GM21825 (cell line): ENCODE measurements at regions not wholly inside any gene's neighbourhood (a gene's known extent, or its start where the extent isn't known, plus 50 kb on each side); places are given as distances from the start of the nearest gene placed in this dataset.

ENCODE experiments used
- ATAC-seq: cut with Tn5 transposase; IDR thresholded peaks from one replicate; pipeline ENCODE4 v1.9.1; 2021; ENCODE audit warnings: mild to moderate bottlenecking, moderate library complexity; ENCODE audit not compliant: unreplicated experiment

DNA sequence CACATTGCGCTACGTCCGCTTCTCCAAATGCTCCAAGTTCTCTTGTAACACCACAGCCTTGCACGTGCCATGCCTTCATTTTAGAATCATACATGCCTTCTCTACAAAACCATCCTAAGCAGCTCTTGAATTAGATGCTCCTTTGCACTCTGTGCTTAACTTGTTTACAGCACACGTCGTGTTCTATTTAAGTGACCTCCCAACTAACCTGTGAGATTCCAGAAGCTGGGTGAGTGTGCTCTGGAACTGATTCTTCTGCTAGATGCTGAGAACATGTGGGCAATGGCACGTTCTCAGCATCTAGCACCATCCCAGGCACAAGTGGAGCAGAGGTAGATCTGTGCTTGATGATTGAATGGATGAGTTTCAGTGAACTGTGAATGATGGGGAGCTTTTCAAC lies 100.0 kb upstream of the NEDD9 start:
- no peak for ATAC-seq

DNA sequence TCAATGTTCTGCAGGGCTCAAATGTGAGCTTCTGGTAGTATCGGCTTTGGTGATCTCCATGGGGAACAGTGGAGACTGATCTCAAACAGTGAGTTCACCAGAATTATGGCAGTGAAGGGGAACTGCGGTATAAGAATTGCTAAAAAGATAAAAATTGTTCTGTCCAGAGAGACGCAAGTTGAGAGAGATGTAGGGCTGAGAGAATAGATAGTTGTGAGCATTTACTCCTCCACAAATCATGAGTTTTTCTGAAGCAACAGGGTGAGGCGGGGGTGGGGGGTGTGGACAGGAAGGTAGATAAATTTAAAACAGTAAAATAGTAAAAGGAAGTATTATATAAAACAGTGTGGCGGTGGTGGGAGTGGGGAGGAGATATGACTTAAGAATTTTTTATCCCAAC lies 98.6 kb upstream of the NEDD9 start:
- no peak for ATAC-seq

DNA sequence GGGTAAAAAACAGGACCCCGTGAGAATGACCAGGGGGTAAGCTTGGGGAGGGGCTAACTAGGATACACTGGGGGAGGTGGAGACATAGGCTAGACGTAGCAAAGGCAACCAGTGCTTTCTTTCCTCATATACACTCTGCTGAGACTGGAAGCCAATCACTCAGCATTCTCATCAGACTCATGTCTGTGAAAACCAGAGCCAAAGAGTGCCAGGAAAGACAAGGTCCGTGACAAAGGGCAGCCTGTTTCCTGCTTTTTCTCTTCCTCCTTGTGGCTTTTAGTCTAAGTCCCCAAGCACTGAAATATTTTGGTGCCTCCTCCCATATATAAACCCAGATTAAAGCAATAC lies 97.9 kb upstream of the NEDD9 start:
- ATAC-seq: no peak

DNA sequence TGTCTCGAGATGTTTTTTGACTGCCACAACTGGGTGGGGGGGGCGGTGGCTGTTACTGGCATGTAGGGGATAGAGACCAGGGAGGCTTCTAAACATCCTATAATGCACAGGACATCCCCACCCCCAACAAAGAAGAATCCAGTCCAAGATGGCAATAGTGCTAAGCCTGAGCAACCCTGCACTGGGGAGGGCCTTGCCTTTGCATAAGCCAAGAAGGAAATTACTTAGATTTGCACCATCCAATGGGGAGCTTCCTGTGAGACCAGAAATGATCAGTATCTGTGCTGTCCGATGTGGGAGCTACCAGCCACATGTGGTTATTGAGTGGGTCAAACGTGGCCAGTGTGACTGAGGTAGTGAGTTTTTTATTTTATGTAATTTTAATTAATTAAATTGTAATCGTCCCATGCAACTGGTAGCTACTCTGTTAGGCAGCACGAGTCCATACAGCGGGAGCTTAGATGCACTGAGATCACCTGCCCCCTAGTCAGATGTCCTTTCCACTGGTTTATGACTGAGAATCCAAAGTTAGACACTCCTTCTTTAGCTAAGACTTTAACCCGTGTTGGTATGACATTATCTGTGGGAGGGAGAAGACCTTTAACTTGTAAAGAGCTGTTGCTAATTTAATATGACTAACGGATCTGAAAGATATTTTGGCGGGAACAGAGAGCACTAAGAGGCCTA lies 97.4 kb upstream of the NEDD9 start:
- ATAC-seq: no peak

DNA sequence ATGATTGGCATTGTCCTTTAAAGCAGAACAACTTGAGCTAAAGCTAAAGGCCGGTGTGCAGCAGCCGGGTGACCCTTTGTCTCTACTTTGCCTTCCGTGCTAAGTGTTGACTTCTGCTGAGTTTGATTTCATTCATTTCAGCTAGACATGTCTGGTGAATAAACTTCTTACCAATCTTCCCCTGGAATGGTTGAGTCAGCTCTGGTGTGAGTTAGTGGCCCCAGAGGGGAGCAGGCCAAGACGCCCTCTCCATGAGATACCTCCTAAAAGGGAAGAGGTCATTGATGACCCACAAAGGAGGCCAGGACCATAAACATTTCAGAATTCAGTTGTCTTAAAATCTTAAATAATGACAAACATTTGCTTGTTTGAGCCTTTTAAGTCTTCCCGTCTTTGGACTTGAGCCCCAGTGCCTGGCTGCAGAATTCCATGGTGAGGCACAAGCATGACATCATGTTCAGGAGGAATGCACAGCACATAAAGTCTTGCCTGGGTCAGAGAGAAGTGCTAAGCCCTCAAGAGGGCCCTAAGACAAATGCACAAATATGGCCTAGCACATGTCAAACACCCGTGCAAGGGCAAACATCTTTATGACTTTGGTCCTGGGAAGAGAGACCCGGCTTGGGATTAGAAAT lies 96.3 kb upstream of the NEDD9 start:
- no peak for ATAC-seq

DNA sequence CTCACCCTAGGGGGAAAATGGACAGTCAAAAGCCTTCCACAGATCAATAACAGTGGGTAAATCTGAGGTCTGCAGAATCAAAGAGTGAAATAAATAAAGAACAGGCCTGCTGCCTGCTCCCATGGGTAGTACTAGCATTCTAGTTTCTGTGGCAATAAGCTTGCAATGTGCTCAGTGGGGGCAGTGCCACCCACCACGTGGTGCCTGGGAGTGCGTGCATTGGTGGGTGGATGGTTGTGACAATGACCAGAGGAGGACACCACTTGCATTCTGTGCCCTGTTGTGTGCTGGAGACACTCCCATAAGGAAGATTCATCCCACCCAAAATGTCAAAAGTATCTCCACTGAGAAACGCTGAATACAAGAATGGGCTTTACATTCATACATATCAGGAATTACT lies 95.5 kb upstream of the NEDD9 start:
- ATAC-seq: no peak

DNA sequence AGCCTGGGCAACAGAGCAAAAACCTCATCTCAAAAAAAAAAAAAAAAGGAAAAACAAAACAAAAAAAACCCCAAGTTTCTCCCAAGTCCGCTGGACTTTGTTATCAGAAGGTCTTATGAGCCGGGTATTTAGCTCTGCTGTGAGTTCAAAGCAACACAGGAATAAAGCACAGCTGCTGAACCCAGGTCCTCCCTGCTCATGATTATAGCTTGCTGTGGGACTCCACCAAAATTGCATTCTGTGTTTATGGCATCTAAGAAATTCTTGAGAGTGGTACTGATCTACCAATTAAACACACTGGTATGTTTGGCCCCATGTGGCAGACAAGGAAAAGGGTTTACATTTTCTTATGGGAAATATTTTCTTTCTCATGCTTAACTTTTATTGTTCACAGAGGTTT lies 93.6 kb upstream of the NEDD9 start:
- ATAC-seq: no peak

DNA sequence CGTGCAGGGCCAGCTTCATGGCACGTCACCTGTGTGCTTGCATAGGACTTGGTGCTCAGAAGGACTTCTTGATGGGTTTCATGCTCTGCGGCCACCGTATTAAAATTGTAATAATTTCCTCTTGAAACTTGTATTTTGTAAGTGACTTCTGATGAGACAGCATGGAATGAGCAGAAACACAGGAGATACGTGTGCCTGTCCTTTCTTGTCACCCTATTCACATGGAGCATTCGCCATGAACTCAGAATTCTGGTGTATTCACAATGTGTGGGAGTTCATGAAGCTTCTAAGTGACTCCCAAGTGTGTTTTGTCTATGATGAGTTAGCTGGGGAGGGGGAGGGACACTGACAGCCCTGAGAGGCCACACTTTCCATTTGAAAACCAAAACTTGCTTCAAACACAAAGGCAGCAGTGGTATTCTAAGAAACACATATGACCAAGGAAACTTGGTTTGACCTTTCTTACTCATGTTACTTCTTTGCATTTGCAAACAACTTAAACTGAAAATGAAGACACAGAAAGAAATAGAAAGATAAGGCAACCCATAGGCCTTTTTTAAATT lies 92.1 kb upstream of the NEDD9 start:
- peak; percentile 73 for ATAC-seq

DNA sequence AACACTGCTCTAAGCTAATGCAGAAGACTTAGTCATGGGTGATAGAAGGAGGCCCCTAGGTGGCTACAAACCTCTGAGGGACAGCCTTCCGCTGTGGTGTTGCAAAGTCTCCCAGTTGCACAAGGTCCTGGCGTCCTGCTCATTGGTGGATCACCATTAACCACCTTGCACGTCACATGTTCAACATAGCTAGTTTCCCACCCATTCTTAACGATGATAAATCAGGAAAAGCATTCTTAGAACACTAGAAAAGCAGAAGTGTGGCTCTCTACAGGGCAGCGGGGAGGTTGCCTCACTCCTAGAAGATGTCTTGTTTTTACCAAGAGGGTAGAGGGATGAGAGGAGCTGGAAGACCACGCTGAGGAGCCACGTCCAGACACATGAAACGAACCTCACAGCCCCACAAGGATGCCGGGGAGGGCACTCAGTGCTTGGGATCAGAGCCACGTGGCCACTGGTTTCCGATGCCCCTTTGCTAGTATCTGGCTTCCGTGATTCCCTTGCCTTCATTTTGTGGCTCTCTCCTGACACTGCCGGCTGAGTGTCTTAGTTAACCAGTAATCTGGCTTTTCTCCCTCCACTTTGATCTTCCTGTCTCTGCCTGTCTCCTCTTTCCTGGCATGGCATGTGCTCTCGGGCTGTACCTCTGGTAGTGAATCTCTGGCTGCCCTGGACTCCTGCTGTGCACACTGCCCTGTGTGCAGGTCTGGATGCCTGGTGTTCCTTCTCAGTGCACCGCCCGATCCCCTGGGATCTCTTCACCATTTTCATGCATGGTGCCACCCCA lies 91.4 kb upstream of the NEDD9 start:
- ATAC-seq: no peak

DNA sequence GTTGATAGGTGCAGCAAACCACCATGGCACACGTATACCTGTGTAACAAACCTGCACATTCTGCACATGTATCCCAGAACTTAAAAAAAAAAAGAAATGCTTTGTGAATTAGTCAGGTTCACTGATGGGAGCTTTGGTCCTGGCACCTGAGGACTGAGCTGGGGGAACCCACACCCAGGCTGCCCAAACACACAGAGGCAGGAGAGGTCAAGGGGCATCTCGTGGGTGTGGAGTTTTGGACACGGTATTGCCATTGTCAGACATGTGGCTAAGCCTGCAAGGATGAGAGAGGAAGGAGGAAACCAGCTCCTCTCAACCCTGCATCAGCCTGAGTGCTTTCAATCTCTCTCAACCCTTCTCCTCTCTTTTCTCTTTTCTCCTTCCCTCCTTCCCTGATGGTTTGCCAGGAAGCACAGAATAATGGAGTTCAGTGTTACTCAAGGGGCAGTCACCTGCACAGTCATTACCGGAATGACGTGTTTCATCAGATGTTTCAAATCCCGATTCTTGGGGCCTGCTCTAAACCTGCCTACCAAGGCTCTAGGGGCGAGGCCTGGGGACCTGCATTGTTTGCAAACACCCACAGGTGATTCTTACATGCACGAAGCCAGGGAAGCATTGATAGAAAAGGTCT lies 89.9 kb upstream of the NEDD9 start:
- no peak for ATAC-seq

DNA sequence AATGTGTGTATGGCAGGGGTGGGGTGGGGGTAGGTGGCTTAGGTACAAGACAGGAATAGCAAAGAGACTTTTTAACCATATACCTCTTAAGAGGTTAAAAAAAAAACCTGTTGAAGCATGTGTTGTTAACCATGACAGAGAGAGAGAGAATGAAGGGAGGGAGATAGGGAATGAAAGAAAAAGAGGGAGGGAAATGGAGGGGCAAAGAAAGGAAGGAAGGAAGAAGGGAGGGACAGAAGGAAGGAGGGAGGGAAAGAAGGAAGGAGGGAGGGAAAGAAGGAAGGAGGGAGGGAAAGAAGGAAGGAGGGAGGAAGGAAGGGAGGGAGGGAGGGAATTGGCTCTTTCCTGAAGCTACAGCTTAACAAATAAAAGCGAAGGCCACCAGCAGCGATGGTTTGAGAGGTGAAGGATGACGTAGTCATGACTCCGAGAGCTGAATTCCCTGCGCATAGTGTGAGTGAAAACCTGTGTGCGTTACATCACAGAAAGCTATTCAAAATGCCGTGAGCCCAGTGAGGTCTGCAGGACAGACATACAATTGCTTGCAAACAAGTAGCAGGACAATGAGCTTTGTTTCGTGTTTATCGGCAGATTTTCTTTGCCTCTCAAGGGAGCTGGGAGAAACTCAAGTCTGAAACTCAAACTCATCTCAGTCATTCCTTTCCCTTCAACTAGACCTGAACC lies 88.6 kb upstream of the NEDD9 start:
- ATAC-seq: no peak

DNA sequence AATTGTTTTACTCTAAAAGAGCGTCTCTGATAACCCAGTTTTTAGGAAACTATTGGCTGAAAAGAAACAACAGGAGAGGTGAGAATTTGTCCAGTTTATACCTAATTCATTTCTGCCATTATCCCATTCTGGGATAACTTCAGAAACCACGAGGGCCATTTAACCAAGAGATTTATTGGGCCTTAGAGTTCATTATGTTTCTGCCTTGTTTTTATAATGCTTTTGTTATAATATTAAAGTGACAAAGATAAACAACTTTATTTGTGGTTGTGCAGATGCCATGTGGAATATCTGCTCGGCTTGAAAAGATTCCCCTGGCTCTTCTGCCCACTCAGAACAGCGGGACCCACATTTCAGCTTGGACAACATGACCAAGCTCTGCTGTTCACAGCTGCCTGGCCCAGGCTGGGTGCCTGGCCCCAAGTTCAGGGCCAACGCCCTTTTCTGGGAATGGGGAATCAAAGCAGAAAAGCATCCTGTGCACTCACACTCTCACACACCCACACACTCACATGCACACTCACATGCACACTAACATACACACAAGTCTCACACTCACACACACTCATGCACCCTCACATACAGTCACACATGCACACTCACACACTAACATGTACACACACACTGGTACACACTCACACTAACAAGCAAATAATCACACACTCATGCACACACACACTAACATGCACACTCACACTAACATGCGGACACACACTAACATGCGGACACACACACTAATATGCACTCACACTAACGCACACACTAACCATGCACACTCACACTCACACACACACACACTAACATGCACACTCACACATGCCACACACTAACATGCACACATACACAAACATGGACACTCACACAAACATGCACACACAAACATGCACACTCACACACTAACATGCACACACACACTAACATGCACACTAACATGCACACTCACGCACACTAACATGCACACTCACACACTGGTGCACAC lies 86.7 kb upstream of the NEDD9 start:
- no peak for ATAC-seq

DNA sequence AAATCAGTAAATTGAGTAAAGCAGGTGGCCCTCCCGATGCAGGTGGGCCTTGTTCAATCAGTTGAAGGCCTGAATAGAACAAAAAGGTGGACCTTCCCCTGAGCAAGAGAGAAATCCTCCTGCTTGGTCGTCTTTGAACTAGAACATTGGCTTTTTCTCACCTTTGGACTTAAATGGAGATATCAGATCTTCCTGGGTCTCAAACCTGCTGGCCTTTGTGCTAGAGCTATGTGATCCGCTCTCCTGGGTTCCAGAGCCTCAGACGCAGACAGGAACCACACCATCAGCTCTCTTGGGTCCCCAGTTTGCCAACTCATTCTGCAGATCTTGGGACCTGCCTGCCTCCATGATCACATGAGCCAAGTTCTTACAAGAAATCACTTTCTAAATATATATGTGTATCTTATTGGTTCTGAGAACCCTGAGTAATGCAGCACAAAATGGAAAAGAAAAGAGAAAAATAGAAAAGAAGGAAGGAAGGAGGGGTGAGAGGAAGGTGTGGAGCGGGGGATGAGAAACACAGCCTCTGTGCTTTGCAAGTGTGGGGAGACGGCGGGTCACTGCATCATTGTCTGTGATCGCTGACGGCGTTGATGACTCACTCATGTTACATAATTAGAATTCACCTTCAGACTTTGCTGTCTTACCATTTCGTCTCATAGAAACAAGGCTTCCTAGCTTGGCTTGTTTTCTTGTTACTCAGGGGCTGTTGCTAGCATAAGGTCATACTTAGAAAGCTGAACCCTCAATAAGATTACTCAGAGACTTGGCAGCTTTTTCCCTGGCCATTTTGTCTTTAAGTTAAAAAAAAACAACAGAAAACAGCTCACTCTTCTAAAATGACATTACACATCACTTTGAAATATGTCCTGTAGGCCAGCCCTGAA lies 85.7 kb upstream of the NEDD9 start:
- ATAC-seq: peak; percentile 67

DNA sequence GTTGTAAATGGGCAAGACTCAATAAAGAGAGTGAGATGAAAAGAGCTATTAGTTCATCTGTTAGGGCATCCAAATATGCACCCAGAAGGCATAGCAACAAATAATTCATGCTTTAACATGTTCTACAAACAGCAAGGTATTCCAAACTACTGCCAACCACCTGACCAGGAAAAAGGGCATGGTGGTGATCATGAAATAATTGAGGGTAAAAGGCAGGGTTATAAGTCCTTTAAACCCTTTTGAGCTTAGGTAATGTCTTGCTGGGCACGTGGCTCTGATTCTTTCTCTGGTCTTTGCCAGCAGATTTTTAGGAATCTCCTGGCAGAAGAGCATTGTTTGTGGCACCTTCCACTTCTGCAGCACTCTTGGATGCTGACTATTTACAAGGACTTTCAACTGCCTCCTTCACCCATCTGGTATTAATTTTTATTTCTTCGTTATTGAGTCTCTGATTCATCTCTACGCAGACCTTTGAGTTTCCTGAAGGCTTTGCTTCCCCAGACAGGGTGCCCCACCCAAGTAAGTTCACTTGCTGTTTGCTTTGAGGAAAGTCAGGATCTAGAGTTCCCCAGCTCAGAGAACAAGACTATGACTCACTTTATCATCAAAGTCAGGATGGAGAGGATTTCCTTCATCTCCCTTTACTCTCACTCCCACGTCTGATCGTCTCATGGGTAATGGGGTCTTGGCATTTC lies 83.4 kb upstream of the NEDD9 start:
- no peak for ATAC-seq

DNA sequence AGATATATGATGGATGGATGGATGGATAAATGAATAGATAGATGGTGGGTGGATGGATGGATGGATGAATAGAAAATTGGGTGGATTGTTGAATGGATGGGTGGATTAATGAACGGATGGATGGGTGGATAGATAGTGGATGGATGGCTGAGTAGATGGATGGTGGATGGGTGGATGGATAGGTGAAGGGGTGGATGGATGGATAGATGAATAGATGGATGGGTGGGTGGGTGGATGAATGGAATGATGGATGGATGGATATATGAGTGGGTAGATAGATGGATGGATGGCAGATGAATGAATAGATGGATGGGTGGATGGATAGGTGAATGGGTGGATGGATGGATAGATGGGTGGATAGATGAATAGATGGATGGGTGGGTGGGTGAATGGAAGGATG lies 80.7 kb upstream of the NEDD9 start:
- ATAC-seq: no peak

DNA sequence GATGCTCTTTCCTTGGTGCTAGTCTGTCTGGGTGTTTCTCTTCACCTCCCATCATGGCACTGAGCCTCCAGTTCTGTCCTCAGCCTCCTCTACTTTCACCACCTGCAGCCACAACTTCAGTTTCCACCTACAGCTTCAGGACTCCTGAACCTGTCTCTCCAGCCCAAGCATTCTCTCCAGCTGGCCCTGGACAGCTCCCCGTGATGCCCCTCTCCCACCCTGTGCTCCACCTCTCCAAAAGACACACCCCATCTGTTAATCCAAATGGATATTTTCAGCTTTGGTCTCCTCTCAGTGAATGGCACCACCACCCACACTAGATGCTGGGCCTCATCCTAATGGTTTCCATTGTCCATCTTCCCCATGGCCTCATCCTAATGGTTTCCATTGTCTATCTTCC lies 79.5 kb upstream of the NEDD9 start:
- ATAC-seq: no peak

DNA sequence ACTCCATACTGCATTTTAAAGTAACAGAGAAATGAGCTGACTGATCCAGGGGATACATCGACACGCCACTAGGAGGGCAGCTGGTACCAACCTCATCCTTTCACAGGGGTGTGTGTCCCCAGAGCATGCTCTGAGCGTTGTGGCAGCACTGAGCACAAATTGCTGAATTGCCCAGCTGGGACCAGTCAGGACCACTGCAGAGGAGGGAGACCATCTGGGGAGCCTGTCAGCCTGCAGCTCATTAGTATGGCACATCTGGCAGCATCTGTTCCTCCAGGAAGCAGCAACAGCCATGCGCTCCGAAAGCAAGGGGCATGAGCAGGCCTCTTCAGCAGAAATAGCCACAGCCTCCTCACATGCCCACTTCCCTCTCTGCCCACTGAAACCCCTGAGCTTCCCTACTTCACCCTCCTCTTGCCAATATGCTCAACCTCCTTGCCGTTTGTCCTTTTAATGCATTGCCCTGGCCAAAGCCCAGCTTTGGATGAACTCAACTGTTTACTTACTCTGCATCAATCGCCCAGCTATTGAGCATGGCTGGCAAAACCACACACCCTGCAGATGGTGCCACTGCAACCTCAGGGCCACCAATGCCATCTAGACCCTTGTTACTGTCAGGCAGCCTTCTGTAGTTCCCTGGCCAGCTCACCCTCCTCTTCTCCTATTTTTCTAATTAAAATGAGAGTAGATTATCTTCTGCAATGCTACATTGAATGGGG lies 77.6 kb upstream of the NEDD9 start:
- ATAC-seq: no peak

DNA sequence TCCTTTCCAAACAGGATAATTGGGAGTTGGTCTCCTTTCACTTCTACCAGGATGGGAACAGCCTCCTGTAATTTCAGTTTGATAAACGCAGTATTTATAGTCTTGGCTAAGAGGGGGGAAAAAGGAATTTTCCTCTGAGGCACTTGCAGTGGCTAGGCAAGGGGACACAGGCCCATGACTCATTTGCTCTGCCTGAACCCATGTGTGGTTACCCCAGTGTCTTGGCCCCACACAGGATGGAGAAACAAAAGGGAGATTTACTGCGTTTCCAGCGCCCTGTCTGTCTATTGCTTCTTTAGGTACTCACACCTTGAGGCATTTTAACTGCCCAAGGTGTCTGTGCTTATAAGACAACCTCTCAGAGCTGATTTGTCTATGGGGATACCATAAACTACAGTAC lies 74.8 kb upstream of the NEDD9 start:
- ATAC-seq: no peak
